GOT3 (cell line): ENCODE measurements at regions not wholly inside any gene's neighbourhood (a gene's known extent, or its start where the extent isn't known, plus 50 kb on each side); places are given as distances from the start of the nearest gene placed in this dataset.

Source experiments
- DNase-seq: peaks from one replicate; lab custom pipeline; 2025; ENCODE audit warnings: mixed read lengths; lab: John Stamatoyannopoulos, UW

DNA sequence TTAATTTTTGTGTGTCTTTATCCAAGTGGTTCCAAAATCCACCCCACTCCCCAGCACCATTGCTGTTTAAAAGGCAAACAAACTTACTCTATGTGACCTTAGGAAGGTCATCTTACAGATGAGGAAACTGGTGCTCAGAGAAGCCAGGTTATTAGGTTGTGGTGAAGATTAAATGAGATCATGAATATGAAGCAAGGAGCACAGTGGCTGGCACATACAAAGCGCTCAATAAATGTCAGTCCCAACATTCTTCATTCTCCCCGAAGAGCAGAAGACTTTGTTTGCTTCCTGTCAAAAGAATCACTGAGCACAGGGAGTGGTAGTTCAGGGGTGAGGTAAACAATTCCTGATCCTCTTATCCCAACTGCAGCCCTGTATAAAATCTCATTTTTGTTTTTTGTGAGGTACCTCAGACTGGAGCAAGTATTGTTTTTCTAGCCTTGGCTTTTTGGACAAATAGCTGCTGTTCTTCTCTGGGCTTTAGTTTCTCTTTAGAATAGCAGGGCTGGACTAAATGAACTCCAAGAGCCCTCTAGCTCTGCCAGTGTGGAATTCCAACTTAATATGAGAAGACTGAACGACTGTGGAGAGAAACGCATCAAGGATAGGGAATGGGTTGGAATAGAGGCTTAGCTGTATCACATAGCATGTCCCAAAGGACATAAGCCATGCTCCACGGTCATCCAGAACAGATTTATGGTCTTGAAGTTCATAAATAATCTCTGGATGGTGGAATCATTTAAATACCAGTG, 455.3 kb upstream of the USP24 start:
- DNase-seq, result no peak

DNA sequence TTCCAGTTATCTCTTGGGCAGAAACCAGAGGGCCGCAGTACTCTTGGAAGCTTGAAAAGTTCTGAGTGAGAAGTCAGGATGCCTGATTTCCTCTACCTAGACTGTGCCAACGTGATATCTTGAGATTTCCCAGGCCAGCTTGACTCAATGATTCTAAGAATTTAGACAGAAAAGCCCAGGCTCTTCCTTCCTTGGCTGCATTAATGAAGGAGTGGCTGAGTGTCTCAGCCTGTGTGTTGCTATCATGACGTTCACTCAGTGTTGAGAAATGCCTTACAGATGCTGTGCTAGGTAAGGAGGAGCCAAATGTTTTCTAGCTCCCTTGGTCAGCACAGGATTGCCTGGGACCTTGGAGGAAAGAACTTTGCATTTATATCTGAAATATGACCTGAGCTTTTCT, 454.1 kb upstream of the USP24 start:
- no peak for DNase-seq

GRCh38 chr1:55662875-55663274, 447.7 kb upstream of the USP24 start:
- no peak for DNase-seq

DNA sequence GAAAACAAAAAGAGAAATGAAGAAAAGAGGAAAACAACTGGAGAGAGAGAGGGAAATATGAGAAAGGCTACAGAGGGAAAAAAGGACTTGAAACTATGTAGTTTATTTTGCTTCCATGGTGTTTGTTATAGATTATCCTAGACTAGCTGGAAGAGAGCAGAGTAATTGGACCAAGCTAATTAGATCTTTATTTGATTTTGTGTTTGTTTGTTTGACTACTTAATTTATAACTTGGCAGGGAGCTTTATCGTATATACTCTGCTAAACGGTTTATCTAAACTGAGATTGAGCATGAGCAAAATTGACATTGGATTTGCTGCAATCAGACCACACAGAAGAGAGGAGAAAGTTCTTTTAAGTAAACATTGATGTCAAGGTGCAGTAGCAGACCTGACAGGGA, 443.8 kb upstream of the USP24 start:
- DNase-seq, result no peak

DNA sequence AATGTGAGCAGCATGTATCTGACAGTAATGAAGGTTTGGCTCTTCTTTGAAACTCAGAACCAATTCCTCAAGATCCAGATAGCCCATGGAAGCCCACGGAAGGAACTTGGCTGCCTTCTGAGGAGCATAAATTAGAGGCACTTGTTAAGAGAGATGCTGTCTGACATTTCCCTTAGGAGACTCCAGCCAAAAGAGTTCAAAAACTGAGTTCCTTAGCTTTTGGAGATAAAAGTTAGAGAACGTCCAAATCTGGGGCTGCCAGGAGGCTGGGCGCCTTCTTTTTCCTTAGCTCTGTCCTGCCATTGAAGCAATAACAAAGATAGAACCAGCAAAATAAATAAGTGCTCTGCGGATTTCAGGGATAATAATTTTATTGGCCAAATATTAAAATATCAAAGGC, 439.6 kb upstream of the USP24 start:
- DNase-seq, result no peak

- no peak for DNase-seq
Observed at GRCh38 chr1:55654171-55654570, 439.0 kb upstream of the USP24 start.

- DNase-seq, result no peak
Observed at GRCh38 chr1:55650444-55650843, 435.3 kb upstream of the USP24 start.

GRCh38 chr1:55646181-55646580, 431.0 kb upstream of the USP24 start:
- no peak for DNase-seq

GRCh38 chr1:55645270-55645669, 430.1 kb upstream of the USP24 start:
- DNase-seq, result no peak

GRCh38 chr1:55641947-55642346, 426.8 kb upstream of the USP24 start:
- no peak for DNase-seq

DNA sequence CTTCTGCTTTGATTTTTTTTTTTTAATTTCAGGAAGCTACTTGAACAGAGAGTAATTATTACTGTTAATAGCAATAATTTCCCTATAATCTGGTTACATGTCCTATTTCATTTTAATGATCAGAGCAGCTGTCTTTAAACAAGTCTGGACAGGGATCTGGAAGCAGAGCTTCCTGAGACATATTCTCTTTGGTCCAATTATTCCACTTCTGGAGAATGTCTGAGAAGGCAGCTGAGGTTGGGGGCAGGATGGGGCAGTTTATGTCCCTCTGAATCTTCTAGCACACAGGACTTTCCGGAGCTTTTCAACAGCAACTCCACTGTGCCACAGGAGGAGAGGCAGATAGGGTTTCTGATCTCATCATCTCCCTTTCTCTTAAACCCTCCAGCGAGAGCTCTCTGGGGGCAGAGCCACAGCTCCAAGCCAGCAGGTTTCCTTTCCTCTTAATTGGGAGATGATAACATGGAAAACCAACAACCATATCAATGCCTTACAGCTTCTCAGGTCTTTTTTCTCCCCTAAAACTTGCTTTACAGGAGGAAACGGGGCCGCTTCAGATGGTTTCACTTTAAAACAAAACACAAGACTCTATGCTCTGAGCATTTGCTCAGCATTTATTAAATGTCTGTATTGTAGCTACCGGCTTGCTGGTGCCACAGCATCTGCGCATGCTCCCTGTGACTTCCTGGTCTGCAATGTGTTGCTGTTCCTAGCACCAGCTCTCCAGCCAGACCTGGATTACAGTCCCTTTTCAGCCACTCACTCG, 425.7 kb upstream of the USP24 start:
- no peak for DNase-seq

- no peak for DNase-seq
Observed at GRCh38 chr1:55639526-55639925, 424.4 kb upstream of the USP24 start.

DNA sequence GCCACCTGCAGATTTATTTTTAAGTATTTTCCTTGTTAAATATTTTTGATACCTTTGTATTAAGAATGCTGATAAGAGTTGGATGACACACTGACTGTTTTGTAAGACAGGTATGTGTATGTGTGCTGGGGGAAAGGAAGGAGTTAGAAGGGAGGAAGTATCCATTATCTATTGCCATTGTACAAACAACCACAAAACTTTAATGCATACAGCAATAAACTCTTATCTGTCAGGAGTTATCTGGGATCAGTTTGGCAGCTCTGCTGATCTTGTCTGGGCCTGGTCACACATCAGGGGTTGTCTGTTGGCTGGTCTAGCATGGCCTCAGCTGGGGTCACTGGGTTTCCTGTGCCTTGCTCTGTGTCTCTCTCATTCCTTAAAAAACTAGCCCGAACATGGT, 423.9 kb upstream of the USP24 start:
- no peak for DNase-seq

DNA sequence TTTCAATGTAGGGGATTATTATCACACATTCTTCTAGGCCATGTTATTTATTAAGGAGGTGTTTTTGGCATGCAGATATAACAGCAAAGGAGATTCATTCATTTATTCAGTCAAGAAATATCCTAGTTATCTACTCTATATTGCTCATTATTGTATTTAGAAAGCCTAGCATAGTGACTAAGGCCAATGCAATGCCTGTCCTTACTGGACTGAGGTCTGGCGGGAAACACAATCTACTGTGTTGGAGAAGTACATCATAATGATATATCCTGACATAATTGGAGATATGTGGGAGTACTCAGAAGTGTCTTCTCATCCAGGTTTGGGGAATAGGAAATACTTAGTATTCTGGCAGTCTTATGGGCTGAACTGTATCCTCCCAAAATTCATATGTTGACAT, 421.5 kb upstream of the USP24 start:
- DNase-seq, result no peak

DNA sequence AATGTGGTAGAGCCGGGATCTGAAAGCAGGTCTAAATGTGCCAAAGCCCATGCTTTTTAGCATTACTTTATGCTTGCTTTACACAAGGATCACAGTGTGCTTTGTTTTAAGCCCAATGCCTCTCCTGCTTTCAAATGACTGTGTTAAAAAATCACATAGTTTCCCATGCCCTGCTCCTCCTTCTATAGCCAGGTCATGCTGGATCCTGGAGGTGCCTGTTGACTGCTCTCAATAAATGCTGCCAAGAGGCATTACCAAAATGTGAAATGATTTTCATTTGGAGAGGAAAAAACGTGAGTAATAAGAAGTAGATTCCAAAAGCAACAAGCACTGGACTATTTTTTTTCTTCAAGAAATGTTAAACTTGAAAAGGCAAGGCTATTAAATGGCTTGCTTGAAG, 420.7 kb upstream of the USP24 start:
- DNase-seq, result no peak

- DNase-seq, result no peak
Observed at GRCh38 chr1:55634516-55634915, 419.4 kb upstream of the USP24 start.

GRCh38 chr1:55632906-55633305, 417.7 kb upstream of the USP24 start:
- DNase-seq, result no peak

DNA sequence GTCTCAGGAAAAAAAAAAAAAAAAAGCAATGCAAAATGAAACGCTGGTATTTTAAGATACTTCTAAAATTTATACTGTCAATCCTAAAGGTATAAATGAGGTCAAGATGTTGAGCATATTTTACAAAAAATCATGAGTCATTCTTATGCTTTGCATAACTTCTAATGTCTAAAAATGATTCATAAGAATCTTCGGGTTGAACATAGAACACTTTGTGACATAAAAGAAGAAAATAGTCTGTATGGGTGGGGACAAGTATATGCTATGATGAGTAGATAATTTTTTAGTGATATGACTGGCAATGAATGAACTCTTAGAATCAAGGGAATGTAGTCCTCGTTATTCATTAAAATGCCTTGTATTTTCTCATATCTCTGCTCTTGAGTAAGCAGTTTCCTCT, 416.9 kb upstream of the USP24 start:
- no peak for DNase-seq

DNA sequence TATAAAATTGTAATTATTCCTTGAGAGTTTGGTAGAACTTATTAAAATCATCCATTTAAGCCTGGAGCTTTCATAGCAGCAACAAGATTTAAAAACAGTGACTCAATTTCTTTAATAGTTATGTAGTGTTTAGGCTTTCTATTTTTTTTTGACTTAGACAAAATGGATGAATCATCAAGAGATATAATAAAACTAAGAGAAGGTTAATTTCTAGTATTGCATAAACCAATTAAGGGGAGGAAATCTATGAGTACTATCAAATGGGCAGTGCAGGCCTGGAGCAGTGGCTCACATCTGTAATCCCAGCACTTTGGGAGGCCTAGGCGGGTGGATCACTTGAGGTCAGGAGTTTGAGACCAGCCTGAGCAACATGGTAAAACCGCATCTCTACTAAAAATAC, 416.3 kb upstream of the USP24 start:
- DNase-seq, result no peak

- DNase-seq, result no peak
Observed at GRCh38 chr1:55626326-55626725, 411.2 kb upstream of the USP24 start.

DNA sequence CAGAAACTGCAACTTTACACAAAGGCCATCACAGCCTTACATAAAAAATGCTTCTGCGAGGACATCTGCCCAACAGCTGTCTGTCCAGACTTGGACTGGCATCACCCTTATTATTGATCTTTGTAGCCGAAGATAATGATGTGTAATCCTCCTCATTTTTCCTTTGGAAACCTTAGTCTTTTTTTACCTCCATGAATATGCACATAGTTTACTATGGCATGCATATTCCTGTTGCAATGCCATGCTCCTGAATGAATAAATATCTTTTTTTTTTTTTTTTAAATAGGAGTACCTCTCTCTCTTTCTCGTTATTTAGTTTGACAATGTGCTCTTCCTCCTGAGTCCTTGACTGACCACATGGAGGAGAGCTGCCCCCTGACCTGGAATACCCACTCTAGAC, 409.6 kb upstream of the USP24 start:
- no peak for DNase-seq

DNA sequence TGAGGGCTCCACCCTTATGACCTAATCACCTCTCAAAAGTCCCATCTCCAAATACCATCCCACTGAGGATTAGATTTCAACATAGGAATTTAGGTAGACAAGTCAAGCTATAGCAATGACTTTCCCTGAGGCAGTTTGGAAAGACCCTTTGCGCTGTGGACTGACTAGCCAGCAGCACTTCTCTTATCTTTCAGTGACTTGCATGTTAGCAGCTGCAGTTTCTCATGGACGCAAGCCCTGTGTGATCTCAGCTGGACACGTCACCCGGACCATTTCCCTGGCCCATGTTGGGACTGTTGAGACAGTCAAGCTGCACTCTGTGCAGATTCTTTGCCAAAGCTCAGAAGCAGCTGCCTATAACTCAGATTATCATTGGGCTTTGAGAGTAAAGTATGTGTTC, 408.1 kb upstream of the USP24 start:
- DNase-seq, result no peak

GRCh38 chr1:55622074-55622473, 406.9 kb upstream of the USP24 start:
- no peak for DNase-seq

DNA sequence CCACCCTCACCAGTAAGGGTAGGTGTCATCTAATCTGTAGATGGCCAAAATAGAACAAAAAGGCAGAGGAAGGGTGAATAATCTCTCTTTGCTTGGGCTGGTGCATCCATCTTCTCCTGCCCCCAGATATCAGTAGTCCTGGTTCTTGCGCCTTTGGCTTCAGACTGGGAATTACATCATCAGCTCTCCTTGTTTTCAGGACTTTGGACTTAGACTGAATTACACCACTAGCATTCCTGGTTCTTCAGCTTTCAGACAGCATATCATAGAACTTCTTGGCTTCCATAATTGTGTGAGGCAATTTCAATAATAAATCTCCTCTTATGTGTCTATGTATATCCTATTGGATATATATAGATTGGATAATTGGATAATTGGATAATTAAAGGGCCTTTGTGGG, 403.0 kb upstream of the USP24 start:
- DNase-seq, result no peak
